ENCODE measurements at regions not wholly inside any gene's neighbourhood (a gene's known extent, or its start where the extent isn't known, plus 50 kb on each side); places are given as distances from the start of the nearest gene placed in this dataset.

- TF ChIP-seq CTCF (IDR thresholded peaks at IDR 0.05; ENCODE audit: extremely low read depth, low read depth, low read length) = no peak
- no peak for DNase-seq (ENCODE audit: insufficient read length, low spot score, missing footprints)
Observed at GRCh38 chr16:73537921-73538320, 490.0 kb upstream of the ZFHX3 start.

GRCh38 chr16:73536931-73537330, 489.0 kb upstream of the ZFHX3 start:
- Histone ChIP-seq H4K20me1 (ENCODE audit: insufficient read depth, low read length) (no peaks in the 10 kb centered on the region), H3K9me3 (ENCODE audit: low read depth, low read length) (no peaks in the 10 kb centered on the region), H3K79me2 (ENCODE audit: insufficient read depth, low read length) (no peaks in the 10 kb centered on the region), H3K27me3 (ENCODE audit: insufficient read depth, low read length) (no peaks in the 10 kb centered on the region), H3K36me3 (ENCODE audit: insufficient read depth, low read length) (no peaks in the 10 kb centered on the region), H3K4me2 (ENCODE audit: insufficient read depth, low read length) (no peak overlapping the region), H3K27ac (ENCODE audit: low read depth, low read length) (no peak overlapping the region), H3K4me1 (ENCODE audit: insufficient read depth, low read length) (no peaks in the 10 kb centered on the region), H2AFZ (ENCODE audit: low read length) (no peak overlapping the region), H3K4me3 (ENCODE audit: insufficient read depth, low read length) (no peak overlapping the region)
- no peak for DNase-seq (ENCODE audit: insufficient read length, low spot score, missing footprints)
- TF ChIP-seq CTCF (IDR thresholded peaks at IDR 0.05; ENCODE audit: extremely low read depth, low read depth, low read length) = no peak

More at GRCh38 chr16:73537921-73538320, 490.0 kb upstream of the ZFHX3 start:
- Histone ChIP-seq H4K20me1 (ENCODE audit: insufficient read depth, low read length) (no peaks in the 10 kb centered on the region), H2AFZ (ENCODE audit: low read length) (no peak overlapping the region), H3K9me3 (ENCODE audit: low read depth, low read length) (no peaks in the 10 kb centered on the region), H3K4me2 (ENCODE audit: insufficient read depth, low read length) (no peak overlapping the region), H3K36me3 (ENCODE audit: insufficient read depth, low read length) (no peaks in the 10 kb centered on the region), H3K27ac (ENCODE audit: low read depth, low read length) (no peak overlapping the region), H3K27me3 (ENCODE audit: insufficient read depth, low read length) (no peaks in the 10 kb centered on the region), H3K4me1 (ENCODE audit: insufficient read depth, low read length) (no peaks in the 10 kb centered on the region), H3K4me3 (ENCODE audit: insufficient read depth, low read length) (no peak overlapping the region), H3K79me2 (ENCODE audit: insufficient read depth, low read length) (no peaks in the 10 kb centered on the region)

- no peaks in the 10 kb centered on the region for H3K79me2 ChIP-seq (ENCODE audit: insufficient read depth, low read length)
- H3K36me3 ChIP-seq (ENCODE audit: insufficient read depth, low read length) = no peaks in the 10 kb centered on the region
- DNase-seq (ENCODE audit: insufficient read length, low spot score, missing footprints) = no peak
- TF ChIP-seq CTCF (IDR thresholded peaks at IDR 0.05; ENCODE audit: extremely low read depth, low read depth, low read length) = no peak
- H3K4me2 ChIP-seq (ENCODE audit: insufficient read depth, low read length) = no peak overlapping the region
- H3K4me1 ChIP-seq (ENCODE audit: insufficient read depth, low read length) = no peaks in the 10 kb centered on the region
- H3K27ac ChIP-seq (ENCODE audit: low read depth, low read length) = no peak overlapping the region
- no peaks in the 10 kb centered on the region for H4K20me1 ChIP-seq (ENCODE audit: insufficient read depth, low read length)
- H2AFZ ChIP-seq (ENCODE audit: low read length) = no peak overlapping the region
- no peaks in the 10 kb centered on the region for H3K9me3 ChIP-seq (ENCODE audit: low read depth, low read length)
- no peak overlapping the region for H3K4me3 ChIP-seq (ENCODE audit: insufficient read depth, low read length)
- H3K27me3 ChIP-seq (ENCODE audit: insufficient read depth, low read length) = no peaks in the 10 kb centered on the region
Observed at GRCh38 chr16:73531021-73531420, 483.1 kb upstream of the ZFHX3 start.

- TF ChIP-seq CTCF (IDR thresholded peaks at IDR 0.05; ENCODE audit: extremely low read depth, low read depth, low read length) = no peak
- Histone ChIP-seq H4K20me1 (ENCODE audit: insufficient read depth, low read length) (no peaks in the 10 kb centered on the region), H3K4me3 (ENCODE audit: insufficient read depth, low read length) (no peak overlapping the region), H3K27ac (ENCODE audit: low read depth, low read length) (no peak overlapping the region), H3K4me2 (ENCODE audit: insufficient read depth, low read length) (no peak overlapping the region), H3K4me1 (ENCODE audit: insufficient read depth, low read length) (no peaks in the 10 kb centered on the region), H3K79me2 (ENCODE audit: insufficient read depth, low read length) (no peaks in the 10 kb centered on the region), H2AFZ (ENCODE audit: low read length) (no peak overlapping the region), H3K36me3 (ENCODE audit: insufficient read depth, low read length) (no peaks in the 10 kb centered on the region), H3K27me3 (ENCODE audit: insufficient read depth, low read length) (no peaks in the 10 kb centered on the region), H3K9me3 (ENCODE audit: low read depth, low read length) (no peaks in the 10 kb centered on the region)
- no peak for DNase-seq (ENCODE audit: insufficient read length, low spot score, missing footprints)
Observed at GRCh38 chr16:73530529-73530928, 482.6 kb upstream of the ZFHX3 start.
